ENCODE measurements at regions not wholly inside any gene's neighbourhood (a gene's known extent, or its start where the extent isn't known, plus 50 kb on each side); places are given as distances from the start of the nearest gene placed in this dataset.

DNA sequence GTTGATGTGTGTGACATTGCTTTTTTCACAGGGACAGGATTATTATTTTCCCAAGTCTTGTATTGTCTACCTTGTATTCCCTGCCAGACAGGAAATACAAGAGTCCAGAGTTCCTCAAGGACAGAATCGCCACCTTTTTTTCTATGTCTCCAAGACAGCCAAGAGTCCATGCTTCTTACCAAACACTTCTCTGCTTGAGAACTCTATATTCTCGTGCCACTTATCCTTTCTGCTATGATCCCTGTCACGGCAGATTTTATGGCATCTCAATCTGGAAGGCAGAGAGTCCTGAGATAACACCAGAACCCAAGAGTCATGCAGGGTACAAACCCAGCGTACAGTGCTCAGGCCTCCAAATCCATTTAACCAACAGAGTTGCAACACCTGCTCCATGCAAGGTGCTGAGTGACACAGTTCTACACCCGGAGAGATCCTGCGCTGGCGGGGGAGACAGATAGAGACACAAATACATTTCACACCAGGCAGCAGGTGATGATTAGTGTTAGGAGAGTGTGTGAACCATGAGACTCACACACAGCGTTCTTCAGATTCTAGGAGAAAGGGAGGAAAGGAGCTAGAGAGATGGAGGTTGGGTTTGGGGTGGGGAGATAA is 107.6 kb downstream of the NAV1 start:
- peak overlapping the region in 2 of 10 donors; percentile 7 to 23 for H3K4me3 Mint-ChIP-seq
- POLR2A ChIA-PET: no interaction called here

DNA sequence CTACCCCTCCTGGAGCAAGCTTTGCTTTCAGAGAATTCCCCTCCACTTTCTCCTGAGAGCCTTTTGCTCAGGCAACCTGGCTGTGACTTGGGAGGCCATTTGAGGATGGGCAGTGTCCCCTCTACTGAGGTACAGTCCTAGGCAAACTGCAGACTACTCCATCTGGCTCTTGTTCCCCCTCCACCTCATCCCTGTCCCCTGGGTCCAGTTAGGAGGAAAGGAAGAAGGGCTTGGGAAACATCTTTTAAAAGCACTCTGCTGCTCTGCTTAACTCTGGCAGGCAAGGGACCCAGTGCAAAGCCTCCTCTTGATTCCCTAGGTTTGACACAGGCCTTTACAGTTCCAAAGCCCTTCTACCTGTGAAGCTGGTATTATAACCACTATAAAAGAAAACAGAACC is 108.2 kb downstream of the NAV1 start:
- H3K27ac Mint-ChIP-seq: no peak overlapping the region
- H3K36me3 Mint-ChIP-seq: peaks cover 0 to 3% (median 2%) of the 10 kb centered on the region in 3 donors
- POLR2A ChIA-PET: no interaction called here
- H3K9me3 Mint-ChIP-seq: peaks cover 0 to 10% (median 0%) of the 10 kb centered on the region in 9 donors
- ATAC-seq (no peak), DNase-seq (no peak)
- H3K27me3 Mint-ChIP-seq: peaks cover 14 to 71% (median 56%) of the 10 kb centered on the region in 5 donors
- H3K4me1 Mint-ChIP-seq: peaks cover 0 to 8% (median 4%) of the 10 kb centered on the region in 4 donors
- peak overlapping the region in 1 of 10 donors; percentile 44 for H3K4me3 Mint-ChIP-seq

More for the DNA sequence above, 107.6 kb downstream of the NAV1 start:
- Mint-ChIP-seq H3K4me1 (peaks cover 0 to 8% (median 4%) of the 10 kb centered on the region in 4 donors), H3K9me3 (peaks cover 0 to 10% (median 0%) of the 10 kb centered on the region in 9 donors), H3K27me3 (peaks cover 14 to 69% (median 53%) of the 10 kb centered on the region in 5 donors), H3K36me3 (peaks cover 0 to 3% (median 2%) of the 10 kb centered on the region in 3 donors), H3K27ac (peak overlapping the region in 1 of 10 donors; percentile 51)
- ATAC-seq (no peak), DNase-seq (no peak)

DNA sequence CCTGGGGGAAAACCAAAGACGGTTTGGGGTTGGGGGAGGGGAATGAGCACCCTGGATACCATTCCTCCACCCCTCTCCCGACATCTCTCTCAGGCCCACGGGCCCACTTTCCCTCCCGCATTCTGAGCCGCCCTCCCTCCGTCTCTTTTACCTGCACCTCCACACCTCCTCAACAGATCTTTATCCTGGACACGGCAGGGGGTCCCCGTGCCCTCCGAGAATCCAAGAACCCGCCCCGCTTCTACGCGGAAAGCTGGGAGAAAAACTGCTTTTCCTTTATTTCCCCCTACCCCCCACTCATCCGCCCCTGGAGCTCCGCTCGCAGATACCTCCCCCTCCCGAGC is 108.8 kb downstream of the NAV1 start:
- H3K36me3 Mint-ChIP-seq: peaks cover 0 to 3% (median 2%) of the 10 kb centered on the region in 3 donors
- peaks cover 0 to 8% (median 4%) of the 10 kb centered on the region in 4 donors for H3K4me1 Mint-ChIP-seq
- ATAC-seq (no peak), DNase-seq (no peak)
- peak overlapping the region in 2 of 10 donors; percentile 44 to 60 for H3K4me3 Mint-ChIP-seq
- POLR2A ChIA-PET: no interaction called here
- peaks cover 14 to 66% (median 54%) of the 10 kb centered on the region in 5 donors for H3K27me3 Mint-ChIP-seq
- peaks cover 0 to 7% (median 0%) of the 10 kb centered on the region in 9 donors for H3K9me3 Mint-ChIP-seq
- H3K27ac Mint-ChIP-seq: no peak overlapping the region

- no peak for ATAC-seq
- H3K9me3 Mint-ChIP-seq: peaks cover 0 to 3% (median 0%) of the 10 kb centered on the region in 9 donors
- peaks cover 0 to 8% (median 4%) of the 10 kb centered on the region in 4 donors for H3K4me1 Mint-ChIP-seq
- H3K27ac Mint-ChIP-seq: no peak overlapping the region
- POLR2A ChIA-PET: no interaction called here
- no peak for DNase-seq
- H3K4me3 Mint-ChIP-seq: peak overlapping the region in 4 of 10 donors; percentile 34 to 48 (median 42)
- peaks cover 14 to 60% (median 48%) of the 10 kb centered on the region in 5 donors for H3K27me3 Mint-ChIP-seq
- peaks cover 0 to 3% (median 2%) of the 10 kb centered on the region in 3 donors for H3K36me3 Mint-ChIP-seq
Measured at GRCh38 chr1:201648066-201648906, 109.4 kb downstream of the NAV1 start.

- peak overlapping the region in 3 of 10 donors; percentile 2 to 48 (median 47) for H3K4me3 Mint-ChIP-seq
- H3K4me1 Mint-ChIP-seq: peaks cover 0 to 9% (median 4%) of the 10 kb centered on the region in 4 donors
- no peak for DNase-seq
- POLR2A ChIA-PET: no interaction called here
- H3K9me3 Mint-ChIP-seq: peaks cover 0 to 3% (median 0%) of the 10 kb centered on the region in 9 donors
- no peak overlapping the region for H3K27ac Mint-ChIP-seq
- no peak for ATAC-seq
- peaks cover 14 to 52% (median 40%) of the 10 kb centered on the region in 5 donors for H3K27me3 Mint-ChIP-seq
- peaks cover 0 to 2% (median 0%) of the 10 kb centered on the region in 3 donors for H3K36me3 Mint-ChIP-seq
Measured at GRCh38 chr1:201648907-201649721, 110.2 kb downstream of the NAV1 start.

- Mint-ChIP-seq H3K27ac (no peak overlapping the region), H3K27me3 (peaks cover 10 to 46% (median 33%) of the 10 kb centered on the region in 5 donors), H3K36me3 (peaks cover 0 to 2% (median 0%) of the 10 kb centered on the region in 3 donors), H3K9me3 (no peaks in the 10 kb centered on the region), H3K4me1 (peaks cover 0 to 9% (median 4%) of the 10 kb centered on the region in 4 donors), H3K4me3 (peak overlapping the region in 5 of 10 donors; percentile 2 to 47 (median 32))
- no peak for DNase-seq
- POLR2A ChIA-PET: no interaction called here
- ATAC-seq: no peak
Measured at GRCh38 chr1:201649761-201650622, 111.1 kb downstream of the NAV1 start.

DNA sequence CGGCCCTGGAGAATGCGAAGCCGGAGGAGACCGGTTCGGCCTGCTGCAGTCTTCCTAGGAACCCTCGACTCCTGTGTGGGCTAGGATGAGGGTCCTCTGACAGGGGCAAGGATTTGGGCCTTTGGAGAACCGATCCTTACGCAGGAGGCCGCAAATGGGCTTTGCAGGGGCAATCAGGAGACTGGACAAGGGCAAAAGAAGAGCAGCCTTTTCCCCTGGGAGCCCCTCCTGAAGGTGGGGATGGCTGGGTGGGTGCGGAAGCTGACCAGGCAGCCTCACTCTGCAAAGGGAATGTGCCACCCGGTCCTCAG is 111.7 kb downstream of the NAV1 start:
- Mint-ChIP-seq H3K27ac (no peak overlapping the region), H3K9me3 (no peaks in the 10 kb centered on the region), H3K36me3 (peaks cover 0 to 2% (median 0%) of the 10 kb centered on the region in 3 donors), H3K4me1 (peaks cover 0 to 9% (median 4%) of the 10 kb centered on the region in 4 donors), H3K4me3 (peak overlapping the region in 2 of 10 donors; percentile 47 to 56), H3K27me3 (peaks cover 10 to 46% (median 32%) of the 10 kb centered on the region in 5 donors)
- DNase-seq (no peak), ATAC-seq (no peak)
- POLR2A ChIA-PET: no interaction called here

DNA sequence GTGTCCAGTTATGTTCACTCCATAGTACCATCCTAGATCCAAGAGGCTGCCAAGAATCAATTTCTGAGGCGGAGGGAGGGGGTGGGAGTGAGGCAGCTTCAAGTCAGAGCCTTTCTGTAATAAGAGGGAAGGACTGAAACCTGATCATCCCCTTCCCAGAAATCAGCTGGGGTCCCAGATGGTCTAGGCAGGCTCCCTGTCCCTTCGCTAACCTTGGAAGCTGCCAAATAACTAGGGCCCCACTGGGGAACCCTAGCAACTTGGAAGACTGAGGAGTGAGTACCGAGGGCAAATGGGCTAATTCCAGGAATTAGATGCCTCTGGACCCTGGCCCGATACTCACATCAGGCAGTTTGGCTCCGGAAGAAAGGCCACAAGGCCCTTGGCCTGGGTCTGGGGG is 113.3 kb downstream of the NAV1 start:
- ATAC-seq (no peak), DNase-seq (no peak)
- no peak overlapping the region for H3K27ac Mint-ChIP-seq
- peaks cover 0 to 9% (median 4%) of the 10 kb centered on the region in 4 donors for H3K4me1 Mint-ChIP-seq
- peaks cover 0 to 2% (median 0%) of the 10 kb centered on the region in 3 donors for H3K36me3 Mint-ChIP-seq
- H3K4me3 Mint-ChIP-seq: no peak overlapping the region
- POLR2A ChIA-PET: no interaction called here
- H3K27me3 Mint-ChIP-seq: peaks cover 2 to 35% (median 20%) of the 10 kb centered on the region in 5 donors
- H3K9me3 Mint-ChIP-seq: no peaks in the 10 kb centered on the region

GRCh38 chr1:201653233-201653632 is 114.3 kb downstream of the NAV1 start:
- no peak for ATAC-seq
- POLR2A ChIA-PET: no interaction called here
- Mint-ChIP-seq H3K36me3 (no peaks in the 10 kb centered on the region), H3K27ac (peak overlapping the region in 1 of 10 donors; percentile 13), H3K4me3 (no peak overlapping the region), H3K9me3 (no peaks in the 10 kb centered on the region), H3K27me3 (peaks cover 2 to 25% (median 13%) of the 10 kb centered on the region in 5 donors), H3K4me1 (peaks cover 0 to 9% (median 4%) of the 10 kb centered on the region in 4 donors)
- DNase-seq: no peak

DNA sequence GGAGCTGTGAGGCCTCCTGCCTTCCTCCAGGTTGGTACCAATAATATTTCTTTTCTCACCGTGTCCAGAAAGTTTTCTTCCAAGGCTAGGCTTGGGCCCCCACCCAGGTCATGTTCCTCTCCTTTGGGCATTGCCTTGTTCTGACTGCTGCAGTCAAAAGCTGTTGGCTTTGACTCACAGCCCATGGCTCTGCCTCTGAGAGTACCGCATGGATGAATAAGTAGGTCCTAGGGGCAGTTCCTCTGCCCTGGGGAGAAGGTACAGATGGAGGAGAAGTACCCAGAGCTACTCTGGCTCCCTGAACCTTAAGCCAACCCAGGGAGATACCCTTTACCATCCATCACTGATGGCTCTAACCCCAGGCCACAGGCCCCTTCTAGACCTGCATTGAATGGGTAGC is 115.0 kb downstream of the NAV1 start:
- H3K27ac Mint-ChIP-seq: no peak overlapping the region
- no peak overlapping the region for H3K4me3 Mint-ChIP-seq
- ATAC-seq: no peak
- no peaks in the 10 kb centered on the region for H3K36me3 Mint-ChIP-seq
- no peaks in the 10 kb centered on the region for H3K9me3 Mint-ChIP-seq
- POLR2A ChIA-PET: no interaction called here
- peaks cover 0 to 9% (median 4%) of the 10 kb centered on the region in 4 donors for H3K4me1 Mint-ChIP-seq
- peaks cover 2 to 23% (median 13%) of the 10 kb centered on the region in 5 donors for H3K27me3 Mint-ChIP-seq
- DNase-seq: no peak

- POLR2A ChIA-PET: no interaction called here
- Mint-ChIP-seq H3K27ac (peak overlapping the region in 1 of 10 donors; percentile 53), H3K4me1 (peaks cover 0 to 3% (median under 1%) of the 10 kb centered on the region in 4 donors), H3K4me3 (no peak overlapping the region), H3K36me3 (no peaks in the 10 kb centered on the region), H3K9me3 (no peaks in the 10 kb centered on the region), H3K27me3 (peaks cover 2 to 14% (median 14%) of the 10 kb centered on the region in 5 donors)
- DNase-seq: no peak
- ATAC-seq: no peak
Measured at GRCh38 chr1:201655243-201655642, 116.3 kb downstream of the NAV1 start.

DNA sequence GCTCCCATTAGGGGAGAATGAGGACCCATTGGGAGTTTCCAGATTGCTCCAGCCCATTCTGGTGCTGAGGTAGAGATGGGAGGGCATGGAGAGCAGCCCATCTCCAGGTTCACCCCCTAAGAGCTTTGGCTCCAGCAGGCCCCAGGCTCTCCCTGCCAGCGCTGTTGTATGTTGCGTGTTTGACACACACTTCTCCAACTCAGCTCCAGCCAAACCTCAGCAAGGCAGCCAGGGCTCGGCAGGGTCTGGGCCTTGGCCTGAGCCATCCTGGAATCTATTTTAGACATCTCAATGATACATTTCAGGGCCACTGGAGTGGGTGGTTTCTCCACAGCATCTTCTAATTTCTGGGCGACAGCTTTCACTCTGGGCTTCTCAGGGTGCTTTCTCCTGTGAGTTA is 117.0 kb downstream of the NAV1 start:
- POLR2A ChIA-PET: no interaction called here
- Mint-ChIP-seq H3K4me1 (peaks cover 0 to 2% (median under 1%) of the 10 kb centered on the region in 4 donors), H3K9me3 (no peaks in the 10 kb centered on the region), H3K4me3 (no peak overlapping the region), H3K36me3 (no peaks in the 10 kb centered on the region), H3K27ac (no peak overlapping the region), H3K27me3 (peaks cover 0 to 11% (median 8%) of the 10 kb centered on the region in 5 donors)
- ATAC-seq: no peak
- DNase-seq: no peak

Data from naive thymus-derived CD8-positive, alpha-beta T cell (primary cell).